NCI-H460 (cell line): ENCODE measurements at regions not wholly inside any gene's neighbourhood (a gene's known extent, or its start where the extent isn't known, plus 50 kb on each side); places are given as distances from the start of the nearest gene placed in this dataset.
"Not testable (repeated sequence)": the region's sequence is repeated elsewhere in the genome, so short reads cannot be mapped to it uniquely, and the experiment has no call there.

ENCODE experiments used
- DNase-seq: peaks from one replicate; pipeline ENCODE4 v3.0.0-alpha.2; 2016; ENCODE audit warnings: low read depth; ENCODE audit errors: extremely low read depth

DNA sequence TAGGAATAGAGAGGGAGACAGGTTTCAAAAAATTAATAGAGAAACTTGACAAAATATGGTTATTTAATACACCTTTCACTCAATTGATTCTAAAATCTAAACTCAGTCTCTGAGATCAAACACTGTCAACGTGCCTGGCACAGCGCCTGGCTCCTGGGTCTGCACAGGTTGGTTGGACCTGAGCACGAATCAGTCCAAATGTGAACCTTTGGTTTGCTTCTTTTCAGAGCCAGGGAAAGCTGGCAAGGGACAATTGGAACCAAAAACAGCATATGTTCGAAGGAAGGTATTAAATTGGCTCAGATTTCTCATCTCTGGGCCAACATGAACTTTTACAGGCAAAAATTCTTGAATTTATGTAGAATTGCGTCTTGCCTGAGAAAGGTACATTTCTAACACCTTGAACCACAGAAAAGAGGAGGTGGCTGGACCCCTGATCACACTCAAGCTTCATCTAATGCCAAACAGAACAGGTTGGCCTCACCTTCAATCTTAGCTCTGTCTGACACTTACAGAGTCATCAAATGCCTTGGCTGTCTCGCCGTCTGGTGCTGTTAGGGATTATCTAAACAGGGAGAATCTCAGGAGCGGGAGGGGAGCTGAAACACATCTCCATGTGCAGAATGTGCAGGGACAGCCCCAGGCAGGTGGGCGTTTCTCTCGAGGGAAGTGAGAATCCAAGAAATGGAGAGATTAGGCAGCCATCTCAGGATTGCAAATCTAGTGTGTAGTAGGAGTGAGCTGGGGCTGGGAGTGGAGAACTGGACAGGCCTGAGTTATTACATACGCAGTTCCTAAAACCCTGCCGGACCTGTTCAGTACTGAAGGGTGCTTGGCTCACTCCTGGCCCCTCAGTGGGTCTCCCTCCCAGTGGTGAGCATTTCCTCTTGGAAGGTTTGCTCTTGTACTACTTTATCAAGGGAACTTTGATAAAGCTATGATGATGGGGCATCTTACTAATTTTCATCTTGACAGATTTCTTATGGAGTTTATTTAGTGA is 442.2 kb upstream of the B3GAT1 start:
- no peak for DNase-seq

DNA sequence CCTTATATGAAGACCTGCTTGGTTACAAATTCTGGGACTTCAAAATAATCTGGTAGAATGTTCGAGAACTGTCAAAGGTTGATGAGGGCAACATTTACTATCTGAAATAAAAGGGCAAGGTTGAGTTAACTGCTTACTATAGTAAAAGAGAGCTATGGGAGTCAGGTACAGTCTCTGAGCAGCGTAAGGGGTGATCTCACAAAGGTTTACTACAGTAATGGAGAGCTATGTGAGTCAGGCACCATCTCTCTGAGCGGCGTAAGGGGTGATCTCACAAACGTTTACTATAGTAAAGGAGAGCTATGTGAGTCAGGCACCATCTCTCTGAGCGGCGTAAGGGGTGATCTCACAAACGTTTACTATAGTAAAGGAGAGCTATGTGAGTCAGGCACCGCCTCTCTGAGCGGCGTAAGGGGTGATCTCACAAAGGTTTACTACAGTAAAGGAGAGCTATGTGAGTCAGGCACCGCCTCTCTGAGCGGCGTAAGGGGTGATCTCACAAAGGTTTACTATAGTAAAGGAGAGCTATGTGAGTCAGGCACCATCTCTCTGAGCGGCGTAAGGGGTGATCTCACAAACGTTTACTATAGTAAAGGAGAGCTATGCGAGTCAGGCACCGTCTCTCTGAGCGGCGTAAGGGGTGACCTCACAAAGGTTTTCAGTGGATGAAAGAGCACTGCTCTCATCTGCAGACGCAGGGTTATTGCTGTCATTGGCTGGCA is 439.6 kb upstream of the B3GAT1 start:
- DNase-seq: not testable (repeated sequence)

DNA sequence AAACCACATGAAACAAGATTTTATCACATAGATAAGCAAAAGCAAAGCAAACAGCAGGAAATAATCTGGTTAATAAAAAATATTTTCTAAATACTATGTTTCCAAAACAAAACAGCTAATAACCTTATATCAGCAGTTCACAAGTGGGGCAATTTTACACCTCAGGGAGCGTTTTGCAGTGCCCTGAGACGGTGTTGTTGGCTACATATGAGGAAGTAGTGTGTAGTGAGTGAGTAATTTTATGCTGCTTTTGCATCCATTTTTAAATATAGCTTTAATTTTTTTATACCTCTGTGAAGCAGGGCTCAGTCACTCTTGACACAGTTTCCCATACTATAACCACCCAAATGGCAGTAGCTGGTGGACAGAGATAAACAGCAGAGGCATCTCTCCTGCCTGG is 438.5 kb upstream of the B3GAT1 start:
- DNase-seq: no peak

DNA sequence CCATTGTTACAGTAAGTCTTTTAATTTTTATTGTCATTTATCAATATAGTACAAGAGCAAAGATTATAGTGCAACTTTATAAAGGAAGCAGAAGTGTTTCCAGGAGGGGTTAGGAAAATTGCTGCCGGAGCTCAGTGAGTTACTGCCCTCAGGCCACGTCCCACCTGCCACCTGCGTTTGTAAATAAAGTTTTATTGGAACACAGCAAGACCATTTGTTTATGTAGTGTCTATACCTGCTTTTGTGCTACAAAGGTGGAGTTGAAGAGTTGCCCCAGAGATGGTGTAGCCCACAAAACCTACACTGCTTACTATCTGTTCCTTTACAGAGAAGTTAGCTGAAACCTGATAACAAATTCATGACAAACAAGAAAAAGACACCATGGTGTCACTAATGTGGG is 437.8 kb upstream of the B3GAT1 start:
- no peak for DNase-seq

DNA sequence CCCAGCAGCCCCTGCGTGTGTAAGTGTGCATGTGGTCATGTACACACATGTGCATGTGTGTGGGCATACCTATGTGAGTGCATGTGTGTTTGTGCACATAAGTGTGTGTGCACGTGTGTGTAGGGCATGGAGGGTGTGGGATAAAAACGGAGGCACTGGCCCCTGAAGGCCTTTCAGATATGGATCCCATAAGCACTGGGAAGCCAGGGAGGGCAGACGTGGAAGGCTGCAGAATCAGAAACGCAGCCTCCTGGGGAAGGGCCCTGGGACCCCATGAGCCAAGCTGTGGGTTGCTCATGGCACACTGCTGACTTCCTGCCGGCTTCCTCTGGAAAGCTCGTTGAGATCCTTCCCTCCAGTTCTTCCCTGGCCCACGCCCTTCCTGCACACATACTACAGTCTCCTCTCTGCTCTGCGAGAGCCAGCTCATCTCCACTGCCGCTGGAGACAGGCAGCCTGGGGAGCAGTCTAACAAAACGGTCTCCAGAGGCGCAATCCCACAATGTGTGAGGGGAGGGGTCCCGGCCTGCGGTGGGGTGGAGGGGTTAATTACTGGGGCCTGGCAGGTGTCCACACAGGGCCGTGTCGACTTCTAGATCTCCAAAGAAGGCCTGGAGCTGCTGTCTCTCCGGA is 435.2 kb upstream of the B3GAT1 start:
- no peak for DNase-seq

DNA sequence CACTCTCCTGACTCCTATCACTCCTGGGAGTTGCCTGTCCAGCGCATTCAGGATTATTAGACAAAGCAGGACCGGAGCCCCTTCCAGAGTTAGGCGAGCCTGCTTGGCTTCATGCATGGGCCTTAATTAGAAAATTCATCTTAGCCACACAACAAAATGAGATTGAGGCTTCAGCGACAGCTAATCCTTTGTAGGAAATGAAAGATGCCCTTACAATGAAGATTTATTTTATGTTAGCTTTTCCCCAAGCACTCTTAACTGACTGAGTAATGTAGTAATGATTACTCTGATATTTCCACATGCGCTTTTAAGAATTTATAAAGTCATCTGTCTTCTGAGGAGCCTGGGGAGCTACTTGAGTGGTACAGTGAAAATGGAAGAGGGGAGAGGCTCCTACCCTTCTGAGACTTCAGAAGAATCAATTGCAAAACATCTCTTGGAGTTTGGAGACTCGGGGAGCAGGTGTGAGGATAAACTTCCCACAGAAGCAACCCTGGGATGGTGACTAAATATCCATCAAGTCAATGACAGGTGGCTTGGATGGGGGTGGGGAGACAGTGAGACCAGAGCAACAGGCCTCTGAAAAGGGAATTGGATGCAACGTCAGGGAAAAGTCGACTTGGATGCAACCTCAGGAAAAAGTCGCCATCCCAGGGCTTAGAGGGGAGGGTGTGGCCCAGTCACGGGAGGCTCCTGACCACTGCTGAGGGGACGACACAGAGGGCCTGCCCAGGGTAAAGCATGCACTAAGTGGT is 434.5 kb upstream of the B3GAT1 start:
- DNase-seq: no peak

DNA sequence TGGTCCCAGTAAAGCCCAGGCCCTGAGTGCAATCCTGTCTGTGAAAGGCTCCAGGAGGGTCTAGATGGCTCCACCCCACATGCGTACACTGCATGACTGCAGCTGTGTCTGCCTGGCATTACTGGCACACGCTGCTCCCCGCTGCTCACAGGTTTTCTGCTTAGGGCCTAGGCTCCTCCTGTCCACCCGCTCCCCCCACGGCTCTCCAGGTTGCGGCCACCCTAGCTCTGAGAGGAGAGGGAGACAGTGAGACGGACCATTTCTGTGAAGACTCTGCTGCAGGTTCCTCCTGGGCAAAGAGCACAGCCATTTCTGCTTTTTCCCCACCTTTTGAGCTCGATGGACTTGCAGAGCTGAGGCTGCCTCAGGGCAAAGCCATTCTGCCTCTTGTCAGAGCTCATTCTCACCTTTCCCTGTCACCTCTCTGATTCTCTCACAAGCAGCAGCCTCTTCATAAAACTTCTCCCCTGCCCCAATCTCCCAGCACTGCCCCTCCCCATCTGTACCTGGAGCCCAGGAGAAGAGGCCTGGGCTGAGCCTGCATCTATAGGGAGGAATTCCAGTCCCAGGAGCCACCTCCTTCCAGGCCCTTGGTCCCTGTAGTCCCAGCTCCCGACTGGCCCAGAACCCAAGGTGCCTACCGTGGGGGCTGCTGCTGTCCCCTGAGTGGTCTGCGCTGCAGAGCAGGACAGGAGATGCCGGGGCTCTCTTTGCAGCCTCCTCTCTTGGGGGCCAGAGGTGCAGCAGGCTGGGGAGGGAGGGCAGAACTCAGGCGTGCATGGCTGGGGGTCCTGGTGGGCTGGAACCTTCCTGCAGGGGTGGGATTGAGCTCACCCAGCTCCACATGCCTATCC is 433.7 kb upstream of the B3GAT1 start:
- no peak for DNase-seq

DNA sequence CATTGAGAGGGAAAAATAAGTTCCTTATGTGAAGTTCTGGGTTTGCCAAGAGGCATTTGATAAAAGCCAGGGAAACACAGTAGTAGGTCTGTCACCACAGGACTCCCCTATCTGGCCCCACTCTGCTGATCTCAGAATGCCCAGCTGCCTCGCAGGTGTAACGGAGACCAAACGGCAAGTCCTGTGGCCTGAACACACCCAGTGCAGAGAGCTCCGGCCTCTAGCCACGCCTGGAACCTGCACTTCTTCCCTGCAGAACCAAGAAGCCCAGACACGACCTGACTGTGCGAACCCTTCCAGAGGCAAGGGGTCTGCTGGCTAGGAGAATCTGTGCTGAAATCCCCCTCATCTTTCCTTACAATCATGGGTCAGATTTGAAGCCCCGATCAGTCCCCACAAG is 432.8 kb upstream of the B3GAT1 start:
- no peak for DNase-seq

DNA sequence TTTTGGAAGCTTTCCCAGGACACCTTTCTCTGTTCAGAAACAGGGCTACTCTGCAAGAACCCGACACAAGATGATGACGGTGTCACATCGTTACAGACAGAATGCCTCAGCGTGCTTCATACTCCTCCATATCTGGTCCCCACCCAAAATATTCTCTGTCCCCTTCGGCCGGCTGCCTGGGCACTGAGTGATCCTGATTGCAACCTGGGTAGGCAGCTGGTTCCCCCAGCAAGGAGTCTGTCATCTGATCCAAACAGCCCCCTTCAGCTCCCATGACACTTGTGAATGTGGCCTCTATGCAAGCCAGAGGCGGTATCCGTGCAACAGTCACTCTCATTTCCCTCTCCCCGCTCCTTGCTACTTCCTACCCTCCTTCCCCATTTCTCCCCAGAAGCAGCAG is 431.7 kb upstream of the B3GAT1 start:
- no peak for DNase-seq

DNA sequence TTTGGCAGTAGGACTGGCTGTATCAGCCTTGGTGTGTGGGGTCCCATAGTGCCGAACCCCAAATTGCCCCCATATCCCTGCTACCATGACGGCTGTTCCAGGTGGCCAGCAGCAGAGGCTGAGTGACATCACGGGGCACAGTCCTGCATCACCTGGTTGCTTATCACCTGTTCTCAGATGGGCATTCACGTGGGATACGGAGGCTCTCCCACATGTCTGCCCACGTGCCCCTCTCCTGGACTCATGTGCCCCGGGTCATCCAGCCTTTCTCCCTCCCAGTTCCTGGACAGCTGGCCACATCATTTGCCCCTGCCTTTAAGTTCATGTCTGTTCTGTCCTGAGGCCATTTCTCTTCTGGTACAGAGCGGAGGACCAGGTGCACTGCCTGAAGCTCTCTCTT is 431.0 kb upstream of the B3GAT1 start:
- no peak for DNase-seq

DNA sequence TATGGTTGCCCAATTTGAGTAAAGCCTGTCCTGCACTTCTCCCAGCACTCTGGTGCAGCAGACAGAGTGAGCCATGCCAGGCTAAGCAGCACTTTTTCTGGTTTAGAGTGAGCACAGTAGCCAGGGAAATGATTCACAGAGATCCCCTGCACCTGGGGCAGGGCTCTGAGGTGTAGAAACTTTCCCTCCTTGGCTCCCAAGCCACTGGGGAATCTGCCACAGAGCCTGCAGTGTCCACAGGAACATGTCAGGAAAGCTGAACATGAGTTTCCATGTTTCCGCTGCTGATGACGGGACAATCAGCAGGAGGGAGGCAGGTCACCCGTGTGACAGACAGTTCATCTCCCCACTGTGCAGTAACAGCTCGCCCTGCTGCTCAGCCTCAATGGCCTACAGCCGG is 429.9 kb upstream of the B3GAT1 start:
- DNase-seq: no peak

DNA sequence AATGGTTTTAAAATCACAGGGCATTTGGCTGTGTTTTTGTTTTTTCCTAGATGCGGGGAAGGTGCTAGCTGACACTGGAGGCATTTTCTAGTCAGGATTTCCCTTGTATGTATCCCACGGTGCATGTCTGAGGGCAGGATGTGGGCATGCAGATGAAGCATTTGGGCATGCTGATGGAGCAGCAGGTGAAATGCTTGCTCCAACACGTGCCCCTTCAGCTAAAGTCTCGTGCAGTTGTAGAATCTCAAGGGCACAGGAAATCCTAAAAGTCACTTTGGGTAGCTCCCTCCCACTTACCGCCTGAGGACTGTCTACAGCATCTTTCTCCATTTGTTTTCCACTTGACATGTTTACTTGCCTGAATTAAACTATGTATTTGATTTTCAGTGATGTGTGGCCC is 429.4 kb upstream of the B3GAT1 start:
- DNase-seq: no peak

DNA sequence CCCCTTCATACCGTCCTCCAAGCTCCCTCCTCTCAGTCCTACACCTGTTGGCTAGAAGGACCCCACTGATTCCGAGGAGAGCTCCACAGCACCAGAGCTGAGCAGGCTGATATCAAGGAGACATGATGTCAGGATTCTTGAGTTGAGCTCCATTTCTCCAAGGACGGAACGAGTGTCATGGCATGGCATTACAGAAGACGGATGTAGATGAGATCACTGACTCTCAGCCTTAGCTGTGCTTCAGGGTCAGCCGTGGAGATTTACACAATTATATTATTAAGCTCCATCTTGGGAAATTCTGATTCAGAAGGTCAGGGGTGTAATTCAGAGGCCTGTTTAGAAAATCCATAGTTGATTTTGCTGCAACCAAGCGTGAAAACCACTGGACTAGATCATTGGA is 428.9 kb upstream of the B3GAT1 start:
- DNase-seq: no peak

DNA sequence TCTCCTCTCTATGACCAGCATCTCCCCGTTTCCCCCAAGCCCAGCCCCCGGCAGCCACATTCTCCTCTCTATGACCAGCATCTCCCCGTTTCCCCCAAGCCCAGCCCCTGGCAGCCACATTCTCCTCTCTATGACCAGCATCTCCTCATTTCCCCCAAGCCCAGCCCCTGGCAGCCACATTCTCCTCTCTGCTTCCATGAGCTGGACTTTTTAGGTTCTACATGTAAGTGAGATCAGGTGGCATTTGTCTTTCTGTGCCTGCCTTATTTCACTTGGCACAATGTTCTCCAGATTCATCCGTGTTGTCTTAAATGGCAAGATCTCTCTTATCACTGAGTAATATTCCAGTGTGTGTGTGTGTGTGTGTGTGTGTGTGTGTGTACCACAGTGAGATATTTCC is 428.1 kb upstream of the B3GAT1 start:
- not testable (repeated sequence) for DNase-seq

DNA sequence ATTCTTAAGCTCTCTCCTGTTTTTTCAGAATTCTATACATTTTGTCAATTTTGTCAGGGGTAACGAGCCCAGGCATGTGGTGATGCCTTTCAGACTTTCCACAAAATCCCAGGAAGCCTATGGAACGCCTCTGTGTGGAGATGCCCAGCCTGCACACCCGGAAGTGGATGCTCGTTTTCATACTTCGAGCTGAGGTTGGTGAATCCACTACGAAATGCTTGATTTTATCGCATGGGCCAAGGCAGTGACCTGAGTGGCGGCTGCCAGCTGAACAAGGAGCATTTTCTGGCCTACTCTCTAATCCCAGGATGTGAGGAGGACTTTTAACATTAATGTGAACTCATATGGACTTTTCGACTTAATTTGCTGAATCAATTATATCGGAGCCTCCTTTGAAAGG is 426.7 kb upstream of the B3GAT1 start:
- no peak for DNase-seq

DNA sequence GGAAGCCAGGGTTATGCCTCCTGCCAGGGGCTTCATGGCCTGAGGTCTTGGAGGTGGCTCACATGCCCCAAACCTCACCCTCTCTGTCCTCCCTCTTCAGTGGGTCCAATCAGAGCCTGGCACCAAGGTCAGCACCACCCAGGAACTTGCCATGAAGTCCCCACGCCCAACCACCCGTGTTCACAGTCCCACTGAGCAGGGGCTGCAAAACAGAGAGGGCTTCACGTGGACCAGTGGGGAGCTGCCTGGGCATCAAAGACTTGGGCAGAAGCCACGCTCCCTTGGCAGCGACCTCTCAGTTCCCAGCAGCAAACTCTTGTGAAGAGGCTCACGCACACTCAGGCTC is 425.8 kb upstream of the B3GAT1 start:
- no peak for DNase-seq

DNA sequence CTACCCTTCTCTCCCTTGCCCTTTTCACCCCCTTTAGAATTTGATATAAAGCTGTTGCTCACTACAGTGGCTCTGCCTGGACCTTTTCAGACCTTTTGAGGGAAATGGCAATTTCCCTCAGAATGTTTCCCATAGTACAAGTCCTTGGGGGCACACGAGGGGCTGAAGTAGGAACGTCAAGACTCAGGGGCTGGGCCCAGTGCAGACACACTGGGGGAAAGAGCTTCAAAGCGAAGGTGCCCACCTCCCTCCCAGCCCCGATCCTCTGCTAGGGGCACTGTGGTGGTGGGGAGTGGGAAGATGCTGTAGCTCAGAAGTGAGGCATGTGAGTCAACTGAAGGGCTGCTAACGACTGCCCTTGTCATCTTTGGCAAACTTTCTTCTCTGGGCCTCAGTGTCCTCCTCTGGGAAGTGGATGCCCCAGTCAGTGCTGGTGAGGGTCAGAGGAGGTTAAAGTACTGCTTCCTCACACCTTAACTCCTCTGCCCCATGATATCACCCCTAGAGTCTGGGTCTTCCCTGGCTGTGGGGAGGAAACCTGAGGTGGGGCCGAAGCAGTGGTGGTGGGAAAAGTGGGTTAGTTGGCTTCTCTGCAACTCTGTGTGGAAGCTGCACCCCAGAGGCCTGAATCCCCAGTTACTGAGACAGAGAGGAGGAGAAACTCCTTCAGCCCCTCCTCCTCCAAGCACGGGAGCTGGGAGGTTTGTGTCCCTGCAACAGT is 425.3 kb upstream of the B3GAT1 start:
- no peak for DNase-seq

DNA sequence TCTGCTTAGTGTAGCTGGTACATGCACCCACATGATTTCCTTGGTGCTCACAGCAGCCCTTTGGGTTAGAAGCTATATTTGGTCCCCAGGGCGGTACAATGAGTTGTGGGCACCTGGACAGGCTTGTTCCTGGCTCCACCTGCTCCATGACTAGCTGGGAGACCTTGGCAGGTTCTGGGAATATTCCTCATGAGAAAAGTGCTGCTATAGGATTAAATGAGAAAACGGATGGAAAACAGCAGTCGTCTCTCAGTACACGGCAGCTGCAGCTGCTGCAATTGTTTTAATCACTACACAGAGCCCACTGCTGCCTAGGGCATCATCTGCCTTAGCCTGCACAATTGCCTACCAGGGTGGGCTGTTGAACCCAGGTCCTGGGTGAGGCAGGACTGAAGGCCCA is 424.5 kb upstream of the B3GAT1 start:
- DNase-seq: no peak

DNA sequence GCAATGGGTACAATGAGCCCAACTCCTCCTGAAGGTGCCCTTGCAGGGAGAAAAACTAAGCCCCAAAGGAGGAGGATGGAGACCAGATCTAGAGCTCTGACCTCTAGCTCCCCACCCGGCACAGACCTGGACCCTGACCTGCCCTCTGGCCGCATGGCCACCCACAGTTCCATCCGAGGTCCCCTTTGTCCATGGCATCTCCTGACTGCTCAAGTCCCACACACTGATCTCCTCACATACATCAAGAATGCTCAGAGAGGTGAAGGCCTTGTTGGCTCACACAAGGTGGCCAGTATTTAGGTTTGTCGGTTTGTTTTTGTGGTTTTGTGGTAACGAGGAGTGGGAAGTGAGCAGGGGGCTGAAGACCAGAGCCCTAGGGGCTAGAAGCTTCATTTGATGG is 423.5 kb upstream of the B3GAT1 start:
- no peak for DNase-seq
